ENCODE measurements at regions not wholly inside any gene's neighbourhood (a gene's known extent, or its start where the extent isn't known, plus 50 kb on each side); places are given as distances from the start of the nearest gene placed in this dataset.

- Histone ChIP-seq H3K9me3 (no peaks in the 10 kb centered on the region), H3K4me3 (no peak overlapping the region), H3K4me2 (no peak overlapping the region), H3K4me1 (no peaks in the 10 kb centered on the region), H3K27ac (no peak overlapping the region)
- no peak for FAIRE-seq
- no peak for ATAC-seq
- 19% methylated on average over 2 of the region's 2 CpGs for WGBS (ENCODE audit: missing lambda C conversion rate)
- TF ChIP-seq USF2 (IDR thresholded peaks at IDR 0.05) (no peak), ZC3H11A (IDR thresholded peaks at IDR 0.05) (no peak), EHF (CRISPR knock-in tag; IDR thresholded peaks at IDR 0.05) (no peak), EP300 (IDR thresholded peaks at IDR 0.05) (no peak), SREBF2 (IDR thresholded peaks at IDR 0.05) (no peak), EHMT2 (IDR thresholded peaks at IDR 0.05; ENCODE audit: low read depth) (no peak), CTCF (IDR thresholded peaks at IDR 0.05) (no peak)
- CTCF ChIA-PET, result no interaction called here
- no peak for DNase-seq (ENCODE audit: low read depth in 1 of 2, low spot score in 1 of 2)
- POLR2A ChIA-PET, result no interaction called here
Measured at GRCh38 chr4:122539861-122540465, 80.9 kb downstream of the IL21 start.

DNA sequence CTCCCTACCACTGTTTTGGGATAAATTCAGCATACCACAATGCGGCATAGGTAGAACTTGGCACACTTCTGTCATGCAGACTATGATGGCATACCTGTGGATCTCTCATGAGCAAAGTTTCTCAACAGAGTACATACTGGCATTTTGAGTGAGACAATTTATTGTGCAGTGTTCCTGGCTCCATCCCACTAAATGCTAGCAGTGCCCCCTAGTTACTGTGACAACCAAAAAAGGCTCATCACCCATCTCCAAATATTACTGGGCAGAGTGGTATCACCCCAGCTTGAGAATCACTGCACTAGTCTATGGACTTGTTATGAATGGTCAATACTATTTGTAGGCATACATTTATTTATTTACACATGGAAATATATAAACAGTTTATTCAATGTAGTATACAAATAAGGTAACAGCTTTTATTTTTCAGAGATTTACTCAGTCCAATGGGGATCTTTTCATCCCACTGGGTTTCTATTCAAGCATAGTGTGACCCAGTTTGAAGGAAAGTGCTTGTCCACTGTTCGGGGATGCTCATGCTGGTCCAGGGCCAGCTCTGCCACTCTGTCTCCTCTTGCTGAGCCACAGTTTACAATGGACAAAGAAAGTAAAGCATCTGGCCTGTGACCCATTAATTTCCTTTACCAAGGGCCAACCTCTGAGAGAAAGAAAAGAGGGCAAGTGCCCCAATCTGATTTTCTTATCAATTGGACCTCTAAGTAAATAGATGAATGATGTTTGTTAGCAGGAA, 81.0 kb upstream of the IL2 start:
- ATAC-seq (no peak), DNase-seq (ENCODE audit: low read depth in 1 of 2, low spot score in 1 of 2) (no peak), FAIRE-seq (no peak)
- WGBS (ENCODE audit: missing lambda C conversion rate), result 50% methylated on average over 2 of the region's 2 CpGs
- ChIA-PET POLR2A (no interaction called here), CTCF (no interaction called here)
- Histone ChIP-seq H3K4me2 (no peak overlapping the region), H3K9me3 (no peaks in the 10 kb centered on the region), H3K4me1 (no peaks in the 10 kb centered on the region), H3K27ac (no peak overlapping the region), H3K4me3 (no peak overlapping the region)
- no peak for TF ChIP-seq ZSCAN20 (CRISPR knock-in tag; IDR thresholded peaks at IDR 0.05)
- TF ChIP-seq PBX3 (IDR thresholded peaks at IDR 0.05), result no peak
- TF ChIP-seq ZNF302 (CRISPR knock-in tag; IDR thresholded peaks at IDR 0.05), result no peak
- no peak for TF ChIP-seq HOXB5 (CRISPR knock-in tag; IDR thresholded peaks at IDR 0.05)
- no peak for TF ChIP-seq NR3C1 (IDR thresholded peaks at IDR 0.05)
- no peak for TF ChIP-seq RFX5 (IDR thresholded peaks at IDR 0.05)

- POLR2A ChIA-PET, result no interaction called here
- no peak for ATAC-seq
- WGBS (ENCODE audit: missing lambda C conversion rate), result 13% methylated on average over 1 of the region's 1 CpG
- CTCF ChIA-PET, result no interaction called here
- no peak overlapping the region for H3K27ac ChIP-seq
- no peak for DNase-seq (ENCODE audit: low read depth in 1 of 2, low spot score in 1 of 2)
- H3K4me3 ChIP-seq, result no peak overlapping the region
- no peaks in the 10 kb centered on the region for H3K9me3 ChIP-seq
- no peak overlapping the region for H3K4me2 ChIP-seq
- no peaks in the 10 kb centered on the region for H3K4me1 ChIP-seq
- FAIRE-seq, result no peak
- TF ChIP-seq SREBF2 (IDR thresholded peaks at IDR 0.05), result no peak
- no peak for TF ChIP-seq RFX5 (IDR thresholded peaks at IDR 0.05)
- TF ChIP-seq POLR2A (IDR thresholded peaks at IDR 0.05; ENCODE audit: low read length), result no peak
- no peak for TF ChIP-seq HOXB5 (CRISPR knock-in tag; IDR thresholded peaks at IDR 0.05)
- no peak for TF ChIP-seq E2F6 (IDR thresholded peaks at IDR 0.05; ENCODE audit: borderline replicate concordance, low read depth)
- no peak for TF ChIP-seq PBX3 (IDR thresholded peaks at IDR 0.05)
- no peak for TF ChIP-seq MYC (IDR thresholded peaks at IDR 0.05; ENCODE audit: borderline replicate concordance, low read length)
- no peak for TF ChIP-seq MAFK (IDR thresholded peaks at IDR 0.05; ENCODE audit: partially characterized antibody)
- no peak for TF ChIP-seq RAD21 (conservative IDR thresholded peaks at IDR 0.05 in 1 of 2, IDR thresholded peaks at IDR 0.05 in 1 of 2)
- no peak for TF ChIP-seq FOSB (CRISPR knock-in tag; IDR thresholded peaks at IDR 0.05)
- TF ChIP-seq CTCF (IDR thresholded peaks at IDR 0.05), result no peak
- TF ChIP-seq, protein P1, sequence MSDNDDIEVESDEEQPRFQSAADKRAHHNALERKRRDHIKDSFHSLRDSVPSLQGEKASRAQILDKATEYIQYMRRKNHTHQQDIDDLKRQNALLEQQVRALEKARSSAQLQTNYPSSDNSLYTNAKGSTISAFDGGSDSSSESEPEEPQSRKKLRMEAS (IDR thresholded peaks at IDR 0.05), result no peak
- no peak for TF ChIP-seq TP53 (CRISPR knock-in tag; IDR thresholded peaks at IDR 0.05)
- no peak for TF ChIP-seq GATA3 (IDR thresholded peaks at IDR 0.05; ENCODE audit: borderline replicate concordance)
- TF ChIP-seq JUNB (IDR thresholded peaks at IDR 0.05), result no peak
- no peak for TF ChIP-seq ZC3H11A (IDR thresholded peaks at IDR 0.05)
- no peak for TF ChIP-seq USF2 (IDR thresholded peaks at IDR 0.05)
- TF ChIP-seq NPAS2 (CRISPR knock-in tag; IDR thresholded peaks at IDR 0.05; ENCODE audit: borderline replicate concordance), result no peak
Measured at GRCh38 chr4:122536001-122536400, 79.5 kb upstream of the IL2 start.
